HCT116 (cell line): ENCODE measurements at regions not wholly inside any gene's neighbourhood (a gene's known extent, or its start where the extent isn't known, plus 50 kb on each side); places are given as distances from the start of the nearest gene placed in this dataset.
"Not testable (repeated sequence)": the region's sequence is repeated elsewhere in the genome, so short reads cannot be mapped to it uniquely, and the experiment has no call there.

Experiments
- ATAC-seq: fragments of 200-7000 bp; cut with Tn5 transposase; 2 replicates; pipeline ENCODE4 v1.9.1; 2020; ENCODE audit warnings: mild to moderate bottlenecking, moderate library complexity
- BruUV-seq: library from RNA; stranded (reverse); fragments of 400-500 nt; replicated peaks from 2 replicates; lab custom pipeline; 2021; lab: Mats Ljungman, UMichigan
- CTCF ChIA-PET: fragments of 300-600 bp; sonication (Branson Sonifier 250); formaldehyde crosslinking; loops from one replicate; lab custom pipeline; 2021; ENCODE audit warnings: antibody characterized with exemption; lab: Charles Lee
- POLR2A ChIA-PET: fragments of 300-600, 350-600 bp; sonication (Branson Sonifier 250); formaldehyde crosslinking; loops from one replicate; lab custom pipeline; 2021; ENCODE audit warnings: antibody characterized with exemption; lab: Charles Lee
- RAD21 ChIA-PET, 2 experiments: fragments of 300-600 bp; sonication (Branson Sonifier 250); formaldehyde crosslinking; loops; one replicate each; lab custom pipeline; 2023; ENCODE audit warnings: low total read pairs in 2 of 2; ENCODE audit not compliant: uncharacterized antibody in 2 of 2, unreplicated experiment in 2 of 2, low non-redundant PET in 1 of 2; lab: Charles Lee
- DNase-seq: peaks from one replicate; pipeline ENCODE4 v3.0.0-alpha.2; 2010; ENCODE audit warnings: low read depth, low spot score
- H2AFZ ChIP-seq: fragments of 200-600 bp; shearing (Covaris generic), sonication (generic); 2 replicates; pipeline ENCODE4 v1.6.1; 2017; ENCODE audit warnings: low read depth, mixed run types, mixed read lengths, antibody characterized with exemption, low read length; ENCODE audit not compliant: poor library complexity, severe bottlenecking
- H3K27ac ChIP-seq: 2 replicates; pipeline ENCODE4 v1.5.1; 2012; ENCODE audit warnings: low read depth, low read length
- H3K27me3 ChIP-seq: fragments of 200-600 bp; sonication (generic); 2 replicates; pipeline ENCODE4 v1.6.1; 2016; ENCODE audit warnings: mixed run types, low read length, mixed read lengths; ENCODE audit not compliant: insufficient read depth
- H3K36me3 ChIP-seq, 2 experiments: fragments of 200-500 bp in 1 of 2; fragments of 200-600 bp in 1 of 2; sonication (Bioruptor generic) in 1 of 2; sonication (generic) in 1 of 2; 2 replicates each; pipeline versions ENCODE4 v1.5.1 to v1.6.1; 2014 to 2016; ENCODE audit warnings: low read length in 2 of 2, inconsistent platforms in 1 of 2, mixed read lengths in 1 of 2, mixed run types in 1 of 2; ENCODE audit not compliant: insufficient read depth in 2 of 2, control insufficient read depth in 1 of 2
- H3K4me1 ChIP-seq, 2 experiments: fragments of 200-600 bp in 1 of 2; sonication (generic) in 1 of 2; 2 replicates each; pipeline versions ENCODE4 v1.5.1 to v1.6.1; 2012 to 2017; ENCODE audit warnings: low read length in 2 of 2, inconsistent platforms in 1 of 2, mild to moderate bottlenecking in 1 of 2, mixed read lengths in 1 of 2, mixed run types in 1 of 2, moderate library complexity in 1 of 2; ENCODE audit not compliant: insufficient read depth in 2 of 2, control insufficient read depth in 1 of 2
- H3K4me2 ChIP-seq: fragments of 200-600 bp; sonication (generic); 2 replicates; pipeline ENCODE4 v1.6.1; 2017; ENCODE audit warnings: mixed run types, low read length, mixed read lengths
- H3K4me3 ChIP-seq, 2 experiments: fragments of 200-600 bp in 1 of 2; sonication (generic) in 1 of 2; replicated peaks in 1 of 2; 2 replicates each; pipeline ENCODE4 v1.5.1; 2011 to 2016; ENCODE audit warnings: low read length in 2 of 2, control low read depth in 1 of 2, low read depth in 1 of 2, mild to moderate bottlenecking in 1 of 2, mixed read lengths in 1 of 2, mixed run types in 1 of 2
- H3K79me2 ChIP-seq: fragments of 200-600 bp; sonication (generic); 2 replicates; pipeline ENCODE4 v1.6.1; 2017; ENCODE audit warnings: mild to moderate bottlenecking, mixed run types, low read length, moderate library complexity, mixed read lengths; ENCODE audit not compliant: insufficient read depth
- H3K9ac ChIP-seq: fragments of 200-600 bp; sonication (generic); 2 replicates; pipeline ENCODE4 v1.6.1; 2016; ENCODE audit warnings: low read length, mixed read lengths
- H3K9me2 ChIP-seq: fragments of 200-600 bp; sonication (generic), shearing (Covaris generic); 2 replicates; pipeline ENCODE4 v1.6.1; 2017; ENCODE audit warnings: mixed run types, mild to moderate bottlenecking, moderate library complexity; ENCODE audit not compliant: insufficient read depth
- H3K9me3 ChIP-seq, 2 experiments: fragments of 200-500 bp in 1 of 2; fragments of 200-600 bp in 1 of 2; sonication (Bioruptor generic) in 1 of 2; sonication (generic) in 1 of 2; 2 replicates each; pipeline ENCODE4 v1.6.1; 2014 to 2017; ENCODE audit warnings: low read length in 2 of 2, mixed read lengths in 2 of 2, inconsistent platforms in 1 of 2, low read depth in 1 of 2, mild to moderate bottlenecking in 1 of 2, mixed run types in 1 of 2, moderate library complexity in 1 of 2; ENCODE audit not compliant: control insufficient read depth in 1 of 2, insufficient read depth in 1 of 2
- H4K20me1 ChIP-seq: fragments of 200-600 bp; sonication (generic), shearing (Covaris generic); 2 replicates; pipeline ENCODE4 v1.6.1; 2017; ENCODE audit warnings: mixed run types, mild to moderate bottlenecking, moderate library complexity; ENCODE audit not compliant: insufficient read depth
- CBX3 ChIP-seq: IDR thresholded peaks from 2 replicates; pipeline ENCODE4 v1.6.1; 2012; ENCODE audit warnings: low read depth
- EGR1 ChIP-seq: IDR thresholded peaks from 2 replicates; pipeline ENCODE4 v1.6.1; 2012; ENCODE audit warnings: low read depth
- ELF1 ChIP-seq: IDR thresholded peaks from 2 replicates; pipeline ENCODE4 v1.6.1; 2012; ENCODE audit warnings: low read depth, borderline replicate concordance
- EZH2 ChIP-seq: fragments of 200-600 bp; sonication (generic); IDR thresholded peaks from 2 replicates; pipeline ENCODE4 v1.6.1; 2017; ENCODE audit warnings: antibody characterized with exemption, mixed run types
- EZH2phosphoT487 ChIP-seq: fragments of 200-600 bp; IDR thresholded peaks from 2 replicates; pipeline ENCODE4 v1.6.1; 2018; ENCODE audit warnings: antibody characterized with exemption, borderline replicate concordance
- JUND ChIP-seq: IDR thresholded peaks from 2 replicates; pipeline ENCODE4 v1.6.1; 2012
- MAX ChIP-seq: IDR thresholded peaks from 2 replicates; pipeline ENCODE4 v1.6.1; 2012
- POLR2A ChIP-seq: IDR thresholded peaks from 2 replicates; pipeline ENCODE4 v1.7.0; 2011; ENCODE audit warnings: borderline replicate concordance; ENCODE audit not compliant: insufficient read depth, insufficient read length; ENCODE audit errors: extremely low read depth
- SIN3A ChIP-seq: IDR thresholded peaks from 2 replicates; pipeline ENCODE4 v1.6.1; 2012; ENCODE audit warnings: low read depth
- SP1 ChIP-seq: IDR thresholded peaks from 2 replicates; pipeline ENCODE4 v1.6.1; 2012; ENCODE audit warnings: low read depth
- SRF ChIP-seq: IDR thresholded peaks from 2 replicates; pipeline ENCODE4 v1.6.1; 2012; ENCODE audit warnings: low read depth
- TCF7L2 ChIP-seq: IDR thresholded peaks from 2 replicates; pipeline ENCODE4 v1.7.0; 2011; ENCODE audit warnings: borderline replicate concordance, inconsistent platforms; ENCODE audit not compliant: insufficient read depth, insufficient read length; ENCODE audit errors: extremely low read depth
- YY1 ChIP-seq: IDR thresholded peaks from 2 replicates; pipeline ENCODE4 v1.6.1; 2011; ENCODE audit warnings: low read length, low read depth, moderate library complexity, mild to moderate bottlenecking; ENCODE audit not compliant: insufficient replicate concordance; ENCODE audit errors: extremely low read depth
- ZFX ChIP-seq: fragments of 450-650 bp; IDR thresholded peaks from 2 replicates; pipeline ENCODE4 v1.6.1; 2017
- ZNF274 ChIP-seq: fragments of 200-500 bp; sonication (Bioruptor generic); IDR thresholded peaks from 2 replicates; pipeline ENCODE4 v1.6.1; 2014; ENCODE audit warnings: mild to moderate bottlenecking, low read depth, low read length, inconsistent platforms
- intact Hi-C: fragments of 100-400 bp; cut with micrococcal nuclease; formaldehyde crosslinking; loops from 2 replicates; pipeline ENCODE4 v1.10.0; 2022
- TF ChIP-seq, protein P1 (sequence below): IDR thresholded peaks from 2 replicates; pipeline ENCODE4 v1.6.1; 2012; ENCODE audit warnings: low read depth
- TF ChIP-seq, protein P2 (sequence below): IDR thresholded peaks from 2 replicates; pipeline ENCODE4 v1.6.1; 2012
- TF ChIP-seq, protein P3 (sequence below), 3 experiments: fragments of 200-600 bp in 1 of 3; sonication (generic) in 1 of 3; IDR thresholded peaks in 2 of 3; conservative IDR thresholded peaks in 1 of 3; 2 replicates each; pipeline ENCODE4 v1.5.1; 2012 to 2017; ENCODE audit warnings: low read depth in 2 of 3, low read length in 2 of 3, antibody characterized with exemption in 1 of 3, borderline replicate concordance in 1 of 3, control low read depth in 1 of 3, mild to moderate bottlenecking in 1 of 3, mixed read lengths in 1 of 3, mixed run types in 1 of 3, moderate library complexity in 1 of 3; ENCODE audit not compliant: insufficient read depth in 1 of 3

GRCh38 chr3:40949347-40949746 lies 250.0 kb upstream of the CTNNB1 start:
- DNase-seq, H3K36me3 ChIP-seq, BruUV-seq, H4K20me1 ChIP-seq, ATAC-seq, POLR2A ChIA-PET, H3K4me2 ChIP-seq, H3K9me2 ChIP-seq, RAD21 ChIA-PET, H3K4me3 ChIP-seq, H3K79me2 ChIP-seq, CTCF ChIA-PET, H3K27ac ChIP-seq, H3K27me3 ChIP-seq, H3K4me1 ChIP-seq, H2AFZ ChIP-seq, H3K9me3 ChIP-seq, H3K9ac ChIP-seq, intact Hi-C loops: not testable (repeated sequence)

DNA sequence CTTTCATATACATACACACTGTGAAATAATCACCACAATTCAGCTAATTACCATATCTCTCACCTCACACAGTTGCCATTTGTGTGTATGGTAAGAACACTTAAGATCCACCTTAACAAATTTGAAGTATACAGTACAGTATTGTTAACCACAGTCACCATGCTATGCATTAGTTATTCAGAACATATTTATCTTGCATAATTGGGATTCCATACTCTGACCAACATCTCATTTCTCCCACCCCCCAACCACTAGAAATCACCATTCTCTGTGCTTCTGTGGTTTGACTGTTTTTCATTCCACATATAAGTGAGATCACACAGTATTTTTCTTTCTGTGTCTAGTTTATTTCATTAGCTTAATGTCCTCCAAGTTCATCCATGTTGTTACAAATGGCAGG lies 247.7 kb upstream of the CTNNB1 start:
- intact Hi-C loops: no loop called here
- TF ChIP-seq ZFX (no peak), EGR1 (no peak), SIN3A (no peak), SP1 (no peak), JUND (no peak), EZH2phosphoT487 (no peak), CBX3 (no peak), POLR2A (no peak), ZNF274 (no peak), TCF7L2 (no peak), SRF (no peak), MAX (no peak), YY1 (no peak), EZH2 (no peak), ELF1 (no peak)
- TF ChIP-seq, protein P1, sequence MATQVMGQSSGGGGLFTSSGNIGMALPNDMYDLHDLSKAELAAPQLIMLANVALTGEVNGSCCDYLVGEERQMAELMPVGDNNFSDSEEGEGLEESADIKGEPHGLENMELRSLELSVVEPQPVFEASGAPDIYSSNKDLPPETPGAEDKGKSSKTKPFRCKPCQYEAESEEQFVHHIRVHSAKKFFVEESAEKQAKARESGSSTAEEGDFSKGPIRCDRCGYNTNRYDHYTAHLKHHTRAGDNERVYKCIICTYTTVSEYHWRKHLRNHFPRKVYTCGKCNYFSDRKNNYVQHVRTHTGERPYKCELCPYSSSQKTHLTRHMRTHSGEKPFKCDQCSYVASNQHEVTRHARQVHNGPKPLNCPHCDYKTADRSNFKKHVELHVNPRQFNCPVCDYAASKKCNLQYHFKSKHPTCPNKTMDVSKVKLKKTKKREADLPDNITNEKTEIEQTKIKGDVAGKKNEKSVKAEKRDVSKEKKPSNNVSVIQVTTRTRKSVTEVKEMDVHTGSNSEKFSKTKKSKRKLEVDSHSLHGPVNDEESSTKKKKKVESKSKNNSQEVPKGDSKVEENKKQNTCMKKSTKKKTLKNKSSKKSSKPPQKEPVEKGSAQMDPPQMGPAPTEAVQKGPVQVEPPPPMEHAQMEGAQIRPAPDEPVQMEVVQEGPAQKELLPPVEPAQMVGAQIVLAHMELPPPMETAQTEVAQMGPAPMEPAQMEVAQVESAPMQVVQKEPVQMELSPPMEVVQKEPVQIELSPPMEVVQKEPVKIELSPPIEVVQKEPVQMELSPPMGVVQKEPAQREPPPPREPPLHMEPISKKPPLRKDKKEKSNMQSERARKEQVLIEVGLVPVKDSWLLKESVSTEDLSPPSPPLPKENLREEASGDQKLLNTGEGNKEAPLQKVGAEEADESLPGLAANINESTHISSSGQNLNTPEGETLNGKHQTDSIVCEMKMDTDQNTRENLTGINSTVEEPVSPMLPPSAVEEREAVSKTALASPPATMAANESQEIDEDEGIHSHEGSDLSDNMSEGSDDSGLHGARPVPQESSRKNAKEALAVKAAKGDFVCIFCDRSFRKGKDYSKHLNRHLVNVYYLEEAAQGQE: no peak
- TF ChIP-seq, protein P2, sequence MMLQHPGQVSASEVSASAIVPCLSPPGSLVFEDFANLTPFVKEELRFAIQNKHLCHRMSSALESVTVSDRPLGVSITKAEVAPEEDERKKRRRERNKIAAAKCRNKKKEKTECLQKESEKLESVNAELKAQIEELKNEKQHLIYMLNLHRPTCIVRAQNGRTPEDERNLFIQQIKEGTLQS: no peak
- TF ChIP-seq, protein P3, sequence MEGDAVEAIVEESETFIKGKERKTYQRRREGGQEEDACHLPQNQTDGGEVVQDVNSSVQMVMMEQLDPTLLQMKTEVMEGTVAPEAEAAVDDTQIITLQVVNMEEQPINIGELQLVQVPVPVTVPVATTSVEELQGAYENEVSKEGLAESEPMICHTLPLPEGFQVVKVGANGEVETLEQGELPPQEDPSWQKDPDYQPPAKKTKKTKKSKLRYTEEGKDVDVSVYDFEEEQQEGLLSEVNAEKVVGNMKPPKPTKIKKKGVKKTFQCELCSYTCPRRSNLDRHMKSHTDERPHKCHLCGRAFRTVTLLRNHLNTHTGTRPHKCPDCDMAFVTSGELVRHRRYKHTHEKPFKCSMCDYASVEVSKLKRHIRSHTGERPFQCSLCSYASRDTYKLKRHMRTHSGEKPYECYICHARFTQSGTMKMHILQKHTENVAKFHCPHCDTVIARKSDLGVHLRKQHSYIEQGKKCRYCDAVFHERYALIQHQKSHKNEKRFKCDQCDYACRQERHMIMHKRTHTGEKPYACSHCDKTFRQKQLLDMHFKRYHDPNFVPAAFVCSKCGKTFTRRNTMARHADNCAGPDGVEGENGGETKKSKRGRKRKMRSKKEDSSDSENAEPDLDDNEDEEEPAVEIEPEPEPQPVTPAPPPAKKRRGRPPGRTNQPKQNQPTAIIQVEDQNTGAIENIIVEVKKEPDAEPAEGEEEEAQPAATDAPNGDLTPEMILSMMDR (IDR thresholded peaks at IDR 0.05 in 2 of 3, conservative IDR thresholded peaks at IDR 0.05 in 1 of 3; ENCODE audit: borderline replicate concordance in 1 of 3, insufficient read depth in 1 of 3, low read depth in 2 of 3, low read length in 2 of 3): no peak

More for the DNA sequence above, 247.7 kb upstream of the CTNNB1 start:
- DNase-seq: no peak
- H2AFZ ChIP-seq: no peak overlapping the region
- H3K79me2 ChIP-seq: no peaks in the 10 kb centered on the region
- ChIA-PET RAD21 (no interaction called here), POLR2A (no interaction called here), CTCF (no interaction called here)
- H3K36me3 ChIP-seq: no peaks in the 10 kb centered on the region
- H3K4me2 ChIP-seq: no peak overlapping the region
- peaks cover 0 to 3% of the 10 kb centered on the region in 2 experiments; a peak in 1 of 4 replicates for H3K9me3 ChIP-seq
- no peaks in the 10 kb centered on the region for H4K20me1 ChIP-seq
- no peak overlapping the region for H3K4me3 ChIP-seq
- no peak overlapping the region for H3K27ac ChIP-seq
- no peaks in the 10 kb centered on the region for H3K9me2 ChIP-seq
- no peak for ATAC-seq
- no peak overlapping the region for H3K9ac ChIP-seq
- H3K4me1 ChIP-seq: no peaks in the 10 kb centered on the region
- BruUV-seq: no TSS peak
- no peaks in the 10 kb centered on the region for H3K27me3 ChIP-seq
